Immature natural killer cell (primary cell): ENCODE measurements at regions not wholly inside any gene's neighbourhood (a gene's known extent, or its start where the extent isn't known, plus 50 kb on each side); places are given as distances from the start of the nearest gene placed in this dataset.

Source experiments
- DNase-seq, 3 donors: peaks; one replicate each; pipeline ENCODE4 v3.0.0; 2022; ENCODE audit warnings: mixed read lengths in 1 of 3
- H3K27ac Mint-ChIP-seq, 6 donors: one replicate each; pipeline ENCODE4 v1.8.0; 2020; ENCODE audit warnings: mixed read lengths in 6 of 6, mild to moderate bottlenecking in 5 of 6, inconsistent platforms in 4 of 6, moderate library complexity in 3 of 6
- H3K27me3 Mint-ChIP-seq, 3 donors: one replicate each; pipeline ENCODE4 v1.8.0; 2020 to 2021; ENCODE audit warnings: low read depth in 3 of 3, mild to moderate bottlenecking in 3 of 3, mixed read lengths in 3 of 3, moderate library complexity in 3 of 3, inconsistent platforms in 1 of 3
- H3K36me3 Mint-ChIP-seq, 3 donors: one replicate each; pipeline ENCODE4 v1.8.0; 2020; ENCODE audit warnings: mixed read lengths in 3 of 3, inconsistent platforms in 2 of 3, mild to moderate bottlenecking in 2 of 3
- H3K4me1 Mint-ChIP-seq, 2 donors: one replicate each; pipeline ENCODE4 v1.8.0; 2020; ENCODE audit warnings: inconsistent platforms in 2 of 2, mild to moderate bottlenecking in 2 of 2, mixed read lengths in 2 of 2, moderate library complexity in 1 of 2
- H3K4me3 Mint-ChIP-seq, 5 donors: one replicate each; pipeline ENCODE4 v1.8.0; 2020; ENCODE audit warnings: mild to moderate bottlenecking in 5 of 5, mixed read lengths in 5 of 5, inconsistent platforms in 3 of 5, moderate library complexity in 3 of 5
- H3K9me3 Mint-ChIP-seq, 6 donors: one replicate each; pipeline ENCODE4 v1.8.0; 2020; ENCODE audit warnings: mild to moderate bottlenecking in 6 of 6, mixed read lengths in 6 of 6, inconsistent platforms in 4 of 6, moderate library complexity in 3 of 6

DNA sequence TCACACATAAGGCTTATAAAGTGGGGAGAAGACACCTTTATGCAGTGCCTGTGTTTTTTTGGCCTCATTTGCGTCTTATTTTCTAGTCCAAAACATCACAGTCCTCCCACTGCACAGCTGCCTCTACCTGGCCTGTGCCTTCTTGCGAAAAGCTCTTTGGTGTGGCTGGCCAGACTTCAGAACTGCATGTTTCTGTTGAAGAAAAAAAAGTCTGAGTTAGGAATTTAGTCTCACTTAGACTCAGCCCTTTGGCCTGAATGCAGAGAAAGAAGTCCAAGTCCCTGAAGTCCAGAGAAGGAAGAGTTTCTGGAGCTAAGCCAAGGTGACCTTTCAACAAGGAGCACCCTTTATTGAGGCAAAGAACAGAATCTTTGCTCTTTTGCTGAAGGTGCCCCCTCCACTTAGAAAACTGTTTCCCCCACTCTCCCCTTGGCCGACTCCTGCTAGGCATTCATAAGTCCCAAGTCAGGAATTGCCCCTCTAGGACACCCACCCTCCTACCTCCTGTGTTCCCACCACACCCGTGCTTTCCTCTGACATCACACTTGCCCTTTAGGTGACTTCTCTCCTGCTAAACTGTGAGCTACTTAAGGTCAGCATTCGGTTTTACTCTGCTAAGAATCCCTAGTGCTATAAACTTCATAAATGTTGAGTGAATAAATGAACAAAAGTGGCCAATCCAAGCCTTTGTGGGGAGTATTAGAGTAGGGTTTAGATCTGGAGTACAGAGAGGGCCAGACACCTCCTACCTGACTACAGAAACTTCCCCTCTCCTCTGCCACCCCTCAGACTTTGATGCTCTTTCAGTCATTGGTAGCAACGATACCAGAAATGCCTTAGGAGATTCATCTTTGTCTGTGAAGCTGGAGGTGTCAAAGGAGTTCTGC lies 226.8 kb downstream of the LACC1 start:
- Mint-ChIP-seq H3K4me3 (no peak overlapping the region), H3K36me3 (peaks cover 0 to 5% (median 3%) of the 10 kb centered on the region in 3 donors)

DNA sequence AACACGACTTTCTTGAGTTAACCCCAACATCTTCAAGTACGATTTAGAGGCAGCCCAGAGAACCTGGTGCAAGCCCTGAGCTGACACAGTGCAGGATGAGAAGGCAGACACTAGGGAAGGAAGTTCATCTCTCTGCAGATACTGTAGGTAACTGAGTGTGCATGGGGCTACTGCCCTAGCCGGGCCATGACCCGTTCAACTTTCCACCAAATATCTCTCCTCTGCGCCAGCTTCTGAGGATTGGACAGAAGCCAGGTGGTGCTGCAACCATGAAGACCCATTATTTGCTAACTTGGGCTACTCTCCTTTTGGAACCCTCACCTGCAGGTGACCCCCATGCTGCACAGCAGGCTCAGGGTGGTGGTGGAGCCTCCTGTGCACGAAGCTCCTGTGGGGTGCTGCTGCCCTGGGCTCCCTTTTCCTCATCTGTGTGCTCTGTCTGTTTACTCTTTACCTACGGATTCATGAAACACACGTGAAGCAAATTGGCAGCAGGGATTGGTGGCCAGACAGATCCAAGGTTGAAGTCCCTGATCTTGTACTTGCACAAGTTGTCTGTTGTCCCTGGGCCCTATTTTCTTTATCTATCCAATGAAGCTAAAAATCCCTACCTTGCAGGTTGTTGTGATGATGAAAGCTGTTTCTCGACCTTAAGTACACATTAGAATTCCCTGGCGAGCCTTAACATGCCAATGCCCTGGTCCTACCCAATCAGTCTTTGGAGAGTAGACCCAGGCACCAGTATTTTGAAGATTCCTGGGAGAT lies 227.8 kb downstream of the LACC1 start:
- Mint-ChIP-seq H3K4me3 (no peak overlapping the region), H3K4me1 (peaks cover 9 to 13% of the 10 kb centered on the region in 2 donors), H3K27ac (no peak overlapping the region), H3K27me3 (peaks cover 0 to 2% (median 0%) of the 10 kb centered on the region in 3 donors), H3K9me3 (peaks cover 0 to 3% (median 0%) of the 10 kb centered on the region in 6 donors), H3K36me3 (peaks cover 0 to 5% (median 0%) of the 10 kb centered on the region in 3 donors)
- DNase-seq, result no peak

More for the DNA sequence above, 226.8 kb downstream of the LACC1 start:
- peak overlapping the region in 1 of 6 donors; percentile 41 for H3K27ac Mint-ChIP-seq
- peaks cover 0 to 6% (median 3%) of the 10 kb centered on the region in 6 donors for H3K9me3 Mint-ChIP-seq
- peaks cover under 1 to 3% of the 10 kb centered on the region in 2 donors for H3K4me1 Mint-ChIP-seq
- DNase-seq, result no peak
- H3K27me3 Mint-ChIP-seq, result peaks cover 0 to 2% (median 0%) of the 10 kb centered on the region in 3 donors

GRCh38 chr13:44108331-44108858 lies 228.7 kb downstream of the LACC1 start:
- H3K36me3 Mint-ChIP-seq, result peaks cover 0 to 5% (median 0%) of the 10 kb centered on the region in 3 donors
- H3K27ac Mint-ChIP-seq, result peak overlapping the region in 3 of 6 donors; percentile 36 to 56 (median 51)
- no peaks in the 10 kb centered on the region for H3K9me3 Mint-ChIP-seq
- no peak overlapping the region for H3K4me3 Mint-ChIP-seq
- no peak for DNase-seq
- H3K27me3 Mint-ChIP-seq, result peaks cover 0 to 2% (median 2%) of the 10 kb centered on the region in 3 donors
- peaks cover 17 to 22% of the 10 kb centered on the region in 2 donors for H3K4me1 Mint-ChIP-seq

DNA sequence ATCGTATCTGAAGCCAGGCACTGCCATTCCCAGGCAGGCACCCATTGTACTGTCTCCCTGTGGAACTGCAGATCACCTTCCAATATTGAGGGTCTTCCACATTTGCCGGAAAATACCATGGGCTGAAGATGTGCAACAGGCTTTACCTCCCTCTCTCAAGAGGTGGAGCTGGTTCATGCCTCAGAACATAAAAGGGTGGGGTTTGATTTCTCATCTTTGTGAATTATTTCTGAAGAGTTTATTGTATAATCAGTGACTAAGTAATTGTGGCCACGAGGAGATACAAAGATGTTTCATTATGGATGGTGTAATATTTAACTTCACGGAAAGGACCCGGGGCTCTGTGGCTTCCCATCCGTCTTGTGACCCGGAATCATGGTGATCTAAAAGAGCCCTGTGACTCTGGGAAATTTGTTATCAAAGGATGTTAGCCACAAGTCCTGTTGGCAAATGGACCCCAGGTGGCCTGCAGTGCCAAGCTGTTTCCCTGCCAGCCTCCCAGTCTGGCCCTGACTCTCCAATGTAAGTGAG lies 230.5 kb downstream of the LACC1 start:
- Mint-ChIP-seq H3K4me1 (peaks cover 23 to 32% of the 10 kb centered on the region in 2 donors), H3K9me3 (no peaks in the 10 kb centered on the region), H3K27ac (peak overlapping the region in 5 of 6 donors; percentile 15 to 95 (median 42)), H3K36me3 (no peaks in the 10 kb centered on the region), H3K4me3 (no peak overlapping the region), H3K27me3 (peaks cover 0 to 4% (median 0%) of the 10 kb centered on the region in 3 donors)
- DNase-seq, result no peak

GRCh38 chr13:44111701-44112100 lies 232.0 kb downstream of the LACC1 start:
- Mint-ChIP-seq H3K36me3 (no peaks in the 10 kb centered on the region), H3K4me3 (no peak overlapping the region), H3K27ac (peak overlapping the region; percentile 91 to 96 (median 95)), H3K4me1 (peaks cover 38 to 48% of the 10 kb centered on the region in 2 donors), H3K9me3 (no peaks in the 10 kb centered on the region), H3K27me3 (peaks cover 0 to 4% (median 1%) of the 10 kb centered on the region in 3 donors)
- DNase-seq, result no peak

- Mint-ChIP-seq H3K36me3 (no peaks in the 10 kb centered on the region), H3K27ac (peak overlapping the region; percentile 91 to 96 (median 95))
Measured at GRCh38 chr13:44112700-44113329, 233.1 kb downstream of the LACC1 start.

GRCh38 chr13:44116562-44117332 lies 237.0 kb downstream of the LACC1 start:
- Mint-ChIP-seq H3K4me3 (peak overlapping the region; percentile 36 to 84 (median 73)), H3K27ac (peak overlapping the region; percentile 90 to 98 (median 94))

More at GRCh38 chr13:44112700-44113329, 233.1 kb downstream of the LACC1 start:
- H3K9me3 Mint-ChIP-seq, result no peaks in the 10 kb centered on the region
- peaks cover 48 to 59% of the 10 kb centered on the region in 2 donors for H3K4me1 Mint-ChIP-seq
- H3K27me3 Mint-ChIP-seq, result peaks cover 0 to 4% (median 1%) of the 10 kb centered on the region in 3 donors
- H3K4me3 Mint-ChIP-seq, result peak overlapping the region; percentile 65 to 83 (median 74)
- DNase-seq, result peak; percentile 59 to 69 (median 67)

DNA sequence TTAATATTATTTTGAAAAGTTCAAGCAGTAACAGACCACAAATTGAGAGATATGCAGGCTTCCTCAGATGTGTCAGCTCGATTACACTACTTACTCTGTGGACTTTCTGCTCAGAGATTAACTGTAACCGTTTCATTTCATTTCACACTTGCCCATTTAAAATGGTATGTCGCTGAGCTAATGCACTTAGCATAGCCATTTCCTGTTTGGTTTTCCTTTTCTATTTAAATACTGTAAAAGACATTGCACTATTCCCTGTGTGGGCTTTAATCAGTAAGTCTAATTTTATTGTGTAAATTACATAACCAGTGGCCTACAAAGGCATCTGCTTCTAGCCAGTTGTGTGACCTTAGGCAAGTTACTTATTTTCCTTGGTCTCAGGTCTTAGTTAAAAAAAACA lies 237.6 kb downstream of the LACC1 start:
- DNase-seq, result peak; percentile 33 to 46 (median 45)
- Mint-ChIP-seq H3K4me3 (peak overlapping the region; percentile 36 to 84 (median 73)), H3K36me3 (no peaks in the 10 kb centered on the region), H3K27me3 (peaks cover 0 to 4% (median 1%) of the 10 kb centered on the region in 3 donors), H3K9me3 (peaks cover 0 to 2% (median 0%) of the 10 kb centered on the region in 6 donors), H3K27ac (peak overlapping the region; percentile 90 to 98 (median 94)), H3K4me1 (peaks cover 55 to 63% of the 10 kb centered on the region in 2 donors)

More at GRCh38 chr13:44116562-44117332, 237.0 kb downstream of the LACC1 start:
- H3K27me3 Mint-ChIP-seq, result peaks cover 0 to 4% (median 1%) of the 10 kb centered on the region in 3 donors
- DNase-seq, result peak; percentile 46 to 59 (median 56)
- H3K9me3 Mint-ChIP-seq, result peaks cover 0 to 2% (median 0%) of the 10 kb centered on the region in 6 donors
- H3K36me3 Mint-ChIP-seq, result no peaks in the 10 kb centered on the region
- peaks cover 60 to 69% of the 10 kb centered on the region in 2 donors for H3K4me1 Mint-ChIP-seq

GRCh38 chr13:44117816-44118215 lies 238.1 kb downstream of the LACC1 start:
- Mint-ChIP-seq H3K4me3 (peak overlapping the region in 4 of 5 donors; percentile 36 to 84 (median 74)), H3K9me3 (peaks cover 0 to 2% (median 0%) of the 10 kb centered on the region in 6 donors), H3K36me3 (no peaks in the 10 kb centered on the region), H3K27me3 (peaks cover 0 to 3% (median 1%) of the 10 kb centered on the region in 3 donors), H3K4me1 (peaks cover 50 to 58% of the 10 kb centered on the region in 2 donors), H3K27ac (peak overlapping the region; percentile 90 to 98 (median 94))
- no peak for DNase-seq

- Mint-ChIP-seq H3K4me1 (peaks cover 42 to 49% of the 10 kb centered on the region in 2 donors), H3K27ac (peak overlapping the region in 5 of 6 donors; percentile 43 to 96 (median 90)), H3K9me3 (peaks cover 0 to 10% (median 3%) of the 10 kb centered on the region in 6 donors), H3K27me3 (peaks cover 0 to 3% (median 1%) of the 10 kb centered on the region in 3 donors), H3K36me3 (peaks cover 0 to 8% (median 6%) of the 10 kb centered on the region in 3 donors), H3K4me3 (peak overlapping the region in 1 of 5 donors; percentile 10)
- no peak for DNase-seq
Measured at GRCh38 chr13:44118881-44119280, 239.2 kb downstream of the LACC1 start.

DNA sequence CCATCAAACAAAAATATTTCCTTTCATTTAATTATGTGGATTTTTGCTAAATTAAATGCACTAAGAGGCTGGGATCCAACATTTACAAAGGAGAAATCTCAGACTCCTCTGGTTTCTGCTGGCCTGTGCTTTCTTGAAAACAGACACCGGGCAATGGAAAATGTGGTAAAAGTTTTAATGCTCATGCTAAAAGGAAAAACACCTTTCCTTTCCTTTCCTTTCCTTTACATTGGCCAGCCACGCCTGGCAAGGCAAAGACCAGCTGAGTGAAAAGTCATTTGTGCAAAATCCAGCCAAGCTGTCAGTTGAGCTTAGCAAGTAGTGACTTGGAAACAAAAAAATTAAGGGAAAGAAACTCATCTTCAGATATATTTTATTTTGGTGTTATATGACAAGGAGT lies 240.3 kb downstream of the LACC1 start:
- no peak overlapping the region for H3K27ac Mint-ChIP-seq
- H3K27me3 Mint-ChIP-seq, result peaks cover 0 to 1% (median 0%) of the 10 kb centered on the region in 3 donors
- peaks cover 0 to 11% (median 6%) of the 10 kb centered on the region in 3 donors for H3K36me3 Mint-ChIP-seq
- DNase-seq, result no peak
- peaks cover 40 to 43% of the 10 kb centered on the region in 2 donors for H3K4me1 Mint-ChIP-seq
- H3K4me3 Mint-ChIP-seq, result no peak overlapping the region
- H3K9me3 Mint-ChIP-seq, result peaks cover 0 to 15% (median 4%) of the 10 kb centered on the region in 6 donors
